Nucleus accumbens (tissue), 56 donors: ENCODE measurements at regions not wholly inside any gene's neighbourhood (a gene's known extent, or its start where the extent isn't known, plus 50 kb on each side); places are given as distances from the start of the nearest gene placed in this dataset.
A peak's percentile ranks its signal among the peaks of the same experiment; 100 is the strongest.
"Not testable (repeated sequence)": the region's sequence is repeated elsewhere in the genome, so short reads cannot be mapped to it uniquely, and the experiment has no call there.

ENCODE experiments used
- DNase-seq, 56 donors: peaks; one replicate each; lab custom pipeline; 2025; lab: John Stamatoyannopoulos, UW

- DNase-seq = no peak
Measured at GRCh38 chr13:67554746-67555452, 324.8 kb upstream of the PCDH9 start.

GRCh38 chr13:67554286-67554685 is 324.1 kb upstream of the PCDH9 start:
- no peak for DNase-seq

GRCh38 chr13:67549331-67549730 is 319.2 kb upstream of the PCDH9 start:
- DNase-seq = no peak

- DNase-seq = no peak
Measured at GRCh38 chr13:67538906-67539305, 308.8 kb upstream of the PCDH9 start.

GRCh38 chr13:67520886-67521285 is 290.8 kb upstream of the PCDH9 start:
- DNase-seq = no peak

GRCh38 chr13:67519356-67519755 is 289.2 kb upstream of the PCDH9 start:
- DNase-seq = no peak

- DNase-seq = no peak
Measured at GRCh38 chr13:67518785-67519184, 288.6 kb upstream of the PCDH9 start.

GRCh38 chr13:67515895-67516294 is 285.8 kb upstream of the PCDH9 start:
- no peak for DNase-seq

GRCh38 chr13:67509018-67509417 is 278.9 kb upstream of the PCDH9 start:
- DNase-seq = peak in 1 of 56 donors; percentile 5

- DNase-seq = not testable (repeated sequence)
Measured at GRCh38 chr13:67508275-67508674, 278.1 kb upstream of the PCDH9 start.

GRCh38 chr13:67506407-67506806 is 276.3 kb upstream of the PCDH9 start:
- no peak for DNase-seq

- no peak for DNase-seq
Measured at GRCh38 chr13:67505376-67505775, 275.2 kb upstream of the PCDH9 start.

- DNase-seq = no peak
Measured at GRCh38 chr13:67498948-67499347, 268.8 kb upstream of the PCDH9 start.

- no peak for DNase-seq
Measured at GRCh38 chr13:67493835-67494234, 263.7 kb upstream of the PCDH9 start.

- DNase-seq = no peak
Measured at GRCh38 chr13:67489016-67489415, 258.9 kb upstream of the PCDH9 start.

GRCh38 chr13:67481445-67481844 is 251.3 kb upstream of the PCDH9 start:
- DNase-seq = no peak

GRCh38 chr13:67474115-67474514 is 244.0 kb upstream of the PCDH9 start:
- DNase-seq = no peak

- DNase-seq = no peak
Measured at GRCh38 chr13:67469623-67470022, 239.5 kb upstream of the PCDH9 start.

GRCh38 chr13:67466569-67466968 is 236.4 kb upstream of the PCDH9 start:
- DNase-seq = no peak

- DNase-seq = no peak
Measured at GRCh38 chr13:67464154-67464553, 234.0 kb upstream of the PCDH9 start.

- DNase-seq = no peak
Measured at GRCh38 chr13:67462098-67462497, 232.0 kb upstream of the PCDH9 start.

GRCh38 chr13:67452526-67452925 is 222.4 kb upstream of the PCDH9 start:
- not testable (repeated sequence) for DNase-seq

GRCh38 chr13:67445436-67445835 is 215.3 kb upstream of the PCDH9 start:
- no peak for DNase-seq
